ENCODE measurements at regions not wholly inside any gene's neighbourhood (a gene's known extent, or its start where the extent isn't known, plus 50 kb on each side); places are given as distances from the start of the nearest gene placed in this dataset.

DNA sequence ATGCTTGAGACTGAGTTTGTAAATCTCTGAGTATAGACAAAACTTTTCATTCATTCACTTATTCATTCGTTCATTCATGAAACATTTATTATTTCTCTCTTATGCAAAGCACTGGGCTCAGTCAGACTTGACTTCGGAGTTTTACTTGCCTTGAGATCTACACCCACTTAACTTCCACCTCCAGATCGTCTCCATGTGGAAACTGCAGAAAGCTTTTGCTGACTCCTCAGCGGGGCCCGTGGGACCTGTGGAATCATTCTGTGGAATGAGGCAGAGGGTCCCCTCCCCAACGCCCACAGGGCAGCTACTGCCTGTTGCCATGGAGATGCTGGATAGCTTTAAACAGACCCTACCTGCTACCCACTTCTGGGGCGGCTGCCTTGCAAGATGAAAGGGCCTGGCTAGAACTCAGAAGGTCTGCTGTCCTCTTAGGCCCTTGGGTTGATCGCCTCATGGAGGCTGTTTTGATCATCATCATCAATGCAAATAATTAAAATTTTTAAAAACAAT is 66.4 kb upstream of the KCNG1 start:
- H3K27ac ChIP-seq: no peak overlapping the region
- 75% methylated on average over 8 of the region's 8 CpGs for WGBS
- no peak for TF ChIP-seq CTCF (IDR thresholded peaks at IDR 0.05)
- no peak for TF ChIP-seq POLR2A (IDR thresholded peaks at IDR 0.05)
- no peak for TF ChIP-seq POLR2AphosphoS5 (IDR thresholded peaks at IDR 0.05)
- no peak for DNase-seq (ENCODE audit: low spot score)
- intact Hi-C loops (cut with DNase I): no loop called here
- H3K4me1 ChIP-seq (replicated peaks): no peaks in the 10 kb centered on the region
- H3K36me3 ChIP-seq: no peaks in the 10 kb centered on the region
- H3K9me3 ChIP-seq: no peaks in the 10 kb centered on the region
- H3K27me3 ChIP-seq (replicated peaks; ENCODE audit: insufficient read depth): no peaks in the 10 kb centered on the region
- no peak overlapping the region for H3K4me3 ChIP-seq

GRCh38 chr20:51087266-51087665 is 64.4 kb upstream of the KCNG1 start:
- Histone ChIP-seq H3K4me1 (replicated peaks) (no peaks in the 10 kb centered on the region), H3K36me3 (no peaks in the 10 kb centered on the region), H3K4me3 (no peak overlapping the region), H3K9me3 (no peaks in the 10 kb centered on the region), H3K27me3 (replicated peaks; ENCODE audit: insufficient read depth) (no peaks in the 10 kb centered on the region), H3K27ac (no peak overlapping the region)
- DNase-seq (ENCODE audit: low spot score): no peak
- 63% methylated on average over 4 of the region's 4 CpGs for WGBS
- intact Hi-C loops (cut with DNase I): no loop called here
- TF ChIP-seq POLR2AphosphoS5 (IDR thresholded peaks at IDR 0.05) (no peak), CTCF (IDR thresholded peaks at IDR 0.05) (no peak), POLR2A (IDR thresholded peaks at IDR 0.05) (no peak)

DNA sequence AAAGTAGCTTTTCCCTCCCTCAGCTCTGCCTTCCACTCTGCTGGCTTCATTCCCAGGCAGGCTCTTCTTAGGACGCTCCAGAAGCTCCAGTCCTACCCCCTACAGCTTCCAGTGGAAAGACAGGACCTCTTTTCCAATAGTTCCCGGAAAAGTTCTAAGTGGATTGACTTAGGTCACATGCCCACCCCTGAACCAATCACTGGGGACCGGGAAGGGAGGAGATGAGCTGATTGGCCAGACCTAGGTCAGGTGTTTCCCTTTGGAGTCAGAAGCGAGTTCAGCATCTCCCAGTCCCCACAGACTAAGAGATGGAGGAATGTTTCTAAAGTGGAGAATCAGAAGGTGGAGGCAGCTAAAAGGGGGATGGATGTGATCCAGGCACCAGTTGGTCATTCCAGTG is 62.9 kb upstream of the KCNG1 start:
- no peak for TF ChIP-seq POLR2A (IDR thresholded peaks at IDR 0.05)
- no peak for TF ChIP-seq POLR2AphosphoS5 (IDR thresholded peaks at IDR 0.05)
- TF ChIP-seq CTCF (IDR thresholded peaks at IDR 0.05): no peak
- H3K4me1 ChIP-seq (replicated peaks): no peaks in the 10 kb centered on the region
- 79% methylated on average over 4 of the region's 4 CpGs for WGBS
- no peaks in the 10 kb centered on the region for H3K9me3 ChIP-seq
- intact Hi-C loops (cut with DNase I): no loop called here
- no peaks in the 10 kb centered on the region for H3K36me3 ChIP-seq
- no peaks in the 10 kb centered on the region for H3K27me3 ChIP-seq (replicated peaks; ENCODE audit: insufficient read depth)
- no peak for DNase-seq (ENCODE audit: low spot score)
- H3K27ac ChIP-seq: no peak overlapping the region
- no peak overlapping the region for H3K4me3 ChIP-seq

DNA sequence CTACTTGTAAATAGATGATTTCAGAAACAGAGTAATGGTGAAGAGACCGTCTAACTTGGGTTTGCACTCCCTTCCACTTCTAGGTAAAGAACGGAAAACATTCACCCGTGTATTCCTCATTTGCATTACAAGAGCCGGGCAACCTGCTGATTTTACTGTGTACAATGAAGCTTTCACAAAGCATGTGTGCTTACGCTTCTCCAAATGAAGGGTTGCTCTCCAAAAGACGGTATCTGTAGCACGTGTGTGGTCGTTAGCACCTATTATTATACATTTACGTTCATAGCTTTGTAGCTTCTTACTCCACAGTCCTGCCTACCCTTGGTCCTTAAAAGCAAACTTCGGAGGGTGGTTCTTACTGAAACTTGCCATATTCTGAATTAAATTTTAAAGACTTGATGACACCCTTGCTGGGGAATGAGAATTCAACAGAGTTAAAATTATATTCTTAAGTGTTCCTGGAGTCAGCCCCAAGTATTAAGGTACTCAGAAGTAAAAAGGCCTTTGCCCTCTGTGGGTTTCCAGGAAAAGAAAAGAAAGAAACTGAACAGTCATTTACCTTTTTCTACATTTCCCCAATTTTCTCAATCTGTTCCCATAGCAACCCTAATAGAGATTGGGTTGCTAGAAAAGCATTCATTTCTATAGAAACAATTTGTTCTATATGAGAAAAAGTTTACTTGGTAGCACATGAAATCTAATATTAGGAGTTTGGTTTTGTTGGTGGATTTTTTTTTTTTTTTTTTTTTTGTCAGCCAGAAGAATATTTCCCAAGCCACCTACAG is 61.9 kb upstream of the KCNG1 start:
- intact Hi-C loops (cut with DNase I): no loop called here

More for the DNA sequence above, 61.9 kb upstream of the KCNG1 start:
- WGBS: 49% methylated on average over 10 of the region's 10 CpGs
- TF ChIP-seq CTCF (IDR thresholded peaks at IDR 0.05) (no peak), POLR2A (IDR thresholded peaks at IDR 0.05) (no peak), POLR2AphosphoS5 (IDR thresholded peaks at IDR 0.05) (no peak)
- no peaks in the 10 kb centered on the region for H3K36me3 ChIP-seq
- no peaks in the 10 kb centered on the region for H3K27me3 ChIP-seq (replicated peaks; ENCODE audit: insufficient read depth)
- H3K27ac ChIP-seq: no peak overlapping the region
- no peak for DNase-seq (ENCODE audit: low spot score)
- no peaks in the 10 kb centered on the region for H3K9me3 ChIP-seq
- no peaks in the 10 kb centered on the region for H3K4me1 ChIP-seq (replicated peaks)
- no peak overlapping the region for H3K4me3 ChIP-seq
